Left ventricle myocardium inferior (tissue), 1 donor: ENCODE measurements at regions not wholly inside any gene's neighbourhood (a gene's known extent, or its start where the extent isn't known, plus 50 kb on each side); places are given as distances from the start of the nearest gene placed in this dataset.

Source experiments
- DNase-seq: peaks from one replicate; pipeline ENCODE4 v3.0.0-alpha.2; 2020
- H3K27ac ChIP-seq: fragments of 200-600 bp; replicated peaks from 2 replicates; pipeline ENCODE4 v1.8.0; 2021
- H3K27me3 ChIP-seq: fragments of 200-600 bp; 2 replicates; pipeline ENCODE4 v1.8.0; 2021; ENCODE audit warnings: low read depth
- H3K36me3 ChIP-seq: fragments of 200-600 bp; 2 replicates; pipeline ENCODE4 v1.8.0; 2021
- H3K4me1 ChIP-seq: fragments of 200-600 bp; 2 replicates; pipeline ENCODE4 v1.8.0; 2021
- H3K4me3 ChIP-seq: fragments of 200-600 bp; 2 replicates; pipeline ENCODE4 v1.8.0; 2021; ENCODE audit warnings: mild to moderate bottlenecking, moderate library complexity
- H3K9me3 ChIP-seq: fragments of 200-600 bp; replicated peaks from 2 replicates; pipeline ENCODE4 v1.8.0; 2021
- intact Hi-C: fragments of 100-400 bp; cut with micrococcal nuclease; formaldehyde crosslinking; loops from one replicate; pipeline ENCODE4 v1.11.0; 2022
- TF ChIP-seq, protein P1 (sequence below): fragments of 200-600 bp; IDR thresholded peaks from 2 replicates; pipeline ENCODE4 v1.8.0; 2021; ENCODE audit warnings: antibody characterized with exemption, mild to moderate bottlenecking, borderline replicate concordance
- donor health status: DM: no; HTN: yes; CAD: no; lungs with severe emphysema.

- peaks cover 80% of the 10 kb centered on the region for H3K27me3 ChIP-seq
These were observed 83.7 kb upstream of the ZNF516 start for GRCh38 chr18:76578571-76579300.

GRCh38 chr18:76573325-76574025 is 78.4 kb upstream of the ZNF516 start:
- peaks cover 8% of the 10 kb centered on the region for H3K9me3 ChIP-seq
- H3K4me3 ChIP-seq = no peak overlapping the region
- no peak for DNase-seq
- H3K36me3 ChIP-seq = no peaks in the 10 kb centered on the region
- H3K4me1 ChIP-seq = no peaks in the 10 kb centered on the region
- TF ChIP-seq, protein P1, sequence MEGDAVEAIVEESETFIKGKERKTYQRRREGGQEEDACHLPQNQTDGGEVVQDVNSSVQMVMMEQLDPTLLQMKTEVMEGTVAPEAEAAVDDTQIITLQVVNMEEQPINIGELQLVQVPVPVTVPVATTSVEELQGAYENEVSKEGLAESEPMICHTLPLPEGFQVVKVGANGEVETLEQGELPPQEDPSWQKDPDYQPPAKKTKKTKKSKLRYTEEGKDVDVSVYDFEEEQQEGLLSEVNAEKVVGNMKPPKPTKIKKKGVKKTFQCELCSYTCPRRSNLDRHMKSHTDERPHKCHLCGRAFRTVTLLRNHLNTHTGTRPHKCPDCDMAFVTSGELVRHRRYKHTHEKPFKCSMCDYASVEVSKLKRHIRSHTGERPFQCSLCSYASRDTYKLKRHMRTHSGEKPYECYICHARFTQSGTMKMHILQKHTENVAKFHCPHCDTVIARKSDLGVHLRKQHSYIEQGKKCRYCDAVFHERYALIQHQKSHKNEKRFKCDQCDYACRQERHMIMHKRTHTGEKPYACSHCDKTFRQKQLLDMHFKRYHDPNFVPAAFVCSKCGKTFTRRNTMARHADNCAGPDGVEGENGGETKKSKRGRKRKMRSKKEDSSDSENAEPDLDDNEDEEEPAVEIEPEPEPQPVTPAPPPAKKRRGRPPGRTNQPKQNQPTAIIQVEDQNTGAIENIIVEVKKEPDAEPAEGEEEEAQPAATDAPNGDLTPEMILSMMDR = no peak
- H3K27ac ChIP-seq = no peak overlapping the region
- peaks cover 59% of the 10 kb centered on the region for H3K27me3 ChIP-seq
- intact Hi-C loops = no loop called here

More at GRCh38 chr18:76578571-76579300, 83.7 kb upstream of the ZNF516 start:
- intact Hi-C loops = no loop called here
- H3K4me1 ChIP-seq = no peaks in the 10 kb centered on the region
- no peak for DNase-seq
- TF ChIP-seq, protein P1 = no peak
- H3K27ac ChIP-seq = no peak overlapping the region
- no peak overlapping the region for H3K4me3 ChIP-seq
- H3K36me3 ChIP-seq = no peaks in the 10 kb centered on the region
- H3K9me3 ChIP-seq = peaks cover 8% of the 10 kb centered on the region

- no peak overlapping the region for H3K27ac ChIP-seq
- H3K4me1 ChIP-seq = no peaks in the 10 kb centered on the region
- no peaks in the 10 kb centered on the region for H3K36me3 ChIP-seq
- intact Hi-C loops = no loop called here
- no peak for DNase-seq
- H3K27me3 ChIP-seq = peaks cover 51% of the 10 kb centered on the region
- TF ChIP-seq, protein P1 = no peak
- no peak overlapping the region for H3K4me3 ChIP-seq
- peaks cover 8% of the 10 kb centered on the region for H3K9me3 ChIP-seq
These were observed 77.6 kb upstream of the ZNF516 start for GRCh38 chr18:76572518-76573247.

- H3K27ac ChIP-seq = no peak overlapping the region
- intact Hi-C loops = no loop called here
- DNase-seq = no peak
- TF ChIP-seq, protein P1 = no peak
- no peaks in the 10 kb centered on the region for H3K36me3 ChIP-seq
- H3K4me3 ChIP-seq = no peak overlapping the region
- no peaks in the 10 kb centered on the region for H3K4me1 ChIP-seq
- peaks cover 8% of the 10 kb centered on the region for H3K9me3 ChIP-seq
- peaks cover 49% of the 10 kb centered on the region for H3K27me3 ChIP-seq
These were observed 76.6 kb upstream of the ZNF516 start for GRCh38 chr18:76571689-76572088.

GRCh38 chr18:76570856-76571255 is 75.8 kb upstream of the ZNF516 start:
- intact Hi-C loops = no loop called here
- DNase-seq = no peak
- no peak overlapping the region for H3K27ac ChIP-seq
- no peaks in the 10 kb centered on the region for H3K4me1 ChIP-seq
- peaks cover 46% of the 10 kb centered on the region for H3K27me3 ChIP-seq
- H3K36me3 ChIP-seq = no peaks in the 10 kb centered on the region
- peaks cover 7% of the 10 kb centered on the region for H3K9me3 ChIP-seq
- no peak overlapping the region for H3K4me3 ChIP-seq
- TF ChIP-seq, protein P1 = no peak
